HepG2 (cell line): ENCODE measurements at regions not wholly inside any gene's neighbourhood (a gene's known extent, or its start where the extent isn't known, plus 50 kb on each side); places are given as distances from the start of the nearest gene placed in this dataset.

Experiments used
- ATAC-seq: fragments of 200-7000 bp; cut with Tn5 transposase; 3 replicates; pipeline ENCODE4 v1.9.1; 2020; ENCODE audit warnings: mild to moderate bottlenecking, moderate library complexity
- BruUV-seq: library from RNA; stranded (reverse); fragments of 400-500 nt; replicated peaks from 2 replicates; lab custom pipeline; 2021; lab: Mats Ljungman, UMichigan
- CTCF ChIA-PET: fragments of 300-600 bp; formaldehyde crosslinking; extraction: SDS; loops from one replicate; lab custom pipeline; 2021; ENCODE audit warnings: low total read pairs, inconsistent platforms, low intra/inter-chr PET ratio; lab: Yijun Ruan, JAX
- POLR2A ChIA-PET: fragments of 350-600 bp; sonication (Branson Sonifier 250); formaldehyde crosslinking; loops from one replicate; lab custom pipeline; 2020; ENCODE audit warnings: antibody characterized with exemption, inconsistent platforms; lab: Yijun Ruan, JAX
- DNase-seq: peaks from one replicate; pipeline ENCODE4 v3.0.0-alpha.2; 2015; ENCODE audit warnings: low spot score
- FAIRE-seq: peaks from 3 replicates; lab custom pipeline; 2011; peaks lifted over from hg19 to GRCh38; lab: Jason Lieb, UNC
- H2AFZ ChIP-seq: one replicate; pipeline ENCODE4 v1.6.1; 2011; ENCODE audit warnings: low read length, inconsistent platforms
- H3K27ac ChIP-seq: fragments of 300-600 bp; 3 replicates; pipeline ENCODE4 v1.8.0; 2011; ENCODE audit warnings: mixed run types, mild to moderate bottlenecking, mixed read lengths, low read length, inconsistent platforms; ENCODE audit not compliant: insufficient read depth; ENCODE audit errors: extremely low read length
- H3K27me3 ChIP-seq, 2 experiments: fragments of 200-600 bp in 1 of 2; 2 replicates in 1 of 2; 3 replicates in 1 of 2; pipeline versions ENCODE4 v1.6.0 to v1.8.0; 2011; ENCODE audit warnings: low read length in 2 of 2, mild to moderate bottlenecking in 2 of 2, moderate library complexity in 2 of 2, inconsistent platforms in 1 of 2; ENCODE audit not compliant: insufficient read depth in 2 of 2, control insufficient read depth in 1 of 2
- H3K36me3 ChIP-seq, 2 experiments: fragments of 200-600 bp in 1 of 2; replicated peaks in 1 of 2; 2 replicates in 1 of 2; 3 replicates in 1 of 2; pipeline versions ENCODE4 v1.5.1 to v1.8.0; 2011; ENCODE audit warnings: low read length in 2 of 2, inconsistent platforms in 1 of 2; ENCODE audit not compliant: insufficient read depth in 2 of 2, control insufficient read depth in 1 of 2
- H3K4me1 ChIP-seq: 2 replicates; pipeline ENCODE4 v1.5.1; 2012; ENCODE audit warnings: low read length, inconsistent platforms; ENCODE audit not compliant: insufficient read depth
- H3K4me2 ChIP-seq: 2 replicates; pipeline ENCODE4 v1.6.0; 2011; ENCODE audit warnings: low read depth, low read length, inconsistent platforms
- H3K4me3 ChIP-seq, 3 experiments: fragments of 200-600 bp in 1 of 3; sonication (generic), shearing (Covaris generic) in 1 of 3; replicated peaks in 1 of 3; 2 replicates each; pipeline ENCODE4 v1.5.1; 2011 to 2016; ENCODE audit warnings: low read length in 3 of 3, inconsistent platforms in 2 of 3, low read depth in 2 of 3, mild to moderate bottlenecking in 2 of 3, control low read depth in 1 of 3, mixed read lengths in 1 of 3; ENCODE audit not compliant: insufficient read depth in 1 of 3
- H3K79me2 ChIP-seq: one replicate; pipeline ENCODE4 v1.6.1; 2011; ENCODE audit warnings: low read length, inconsistent platforms; ENCODE audit not compliant: insufficient read depth
- H3K9ac ChIP-seq: 2 replicates; pipeline ENCODE4 v1.6.0; 2011; ENCODE audit warnings: mild to moderate bottlenecking, low read depth, low read length, inconsistent platforms; ENCODE audit not compliant: insufficient read depth
- H3K9me3 ChIP-seq: 2 replicates; pipeline ENCODE4 v1.5.1; 2012; ENCODE audit warnings: mild to moderate bottlenecking, low read length
- H4K20me1 ChIP-seq: 2 replicates; pipeline ENCODE4 v1.6.0; 2011; ENCODE audit warnings: inconsistent platforms, mild to moderate bottlenecking, low read length, moderate library complexity; ENCODE audit not compliant: insufficient read depth
- BORCS8-MEF2B ChIP-seq: sonication (generic); formaldehyde crosslinking; IDR thresholded peaks from 2 replicates; pipeline ENCODE4 v1.8.0; 2022; ENCODE audit warnings: mild to moderate bottlenecking, missing genetic modification reagents
- CREB1 ChIP-seq, 2 experiments: fragments of 450-650 bp in 1 of 2; IDR thresholded peaks; 2 replicates each; pipeline ENCODE4 v1.6.1; 2016 to 2017; ENCODE audit warnings: control low read depth in 1 of 2, mild to moderate bottlenecking in 1 of 2, missing compliant biosample characterization in 1 of 2, missing genetic modification characterization in 1 of 2
- GABPB1 ChIP-seq: IDR thresholded peaks from 2 replicates; pipeline ENCODE4 v1.6.1; 2016; ENCODE audit warnings: mild to moderate bottlenecking, missing genetic modification reagents, moderate library complexity, missing compliant biosample characterization
- MED13 ChIP-seq: sonication (generic); formaldehyde crosslinking; IDR thresholded peaks from 2 replicates; pipeline ENCODE4 v1.5.0; 2020; ENCODE audit warnings: missing genetic modification reagents
- TBL1XR1 ChIP-seq: fragments of 150-350 bp; IDR thresholded peaks from 2 replicates; pipeline ENCODE4 v1.6.1; 2014; ENCODE audit warnings: borderline replicate concordance, low read length; ENCODE audit not compliant: partially characterized antibody
- ZNF607 ChIP-seq: sonication (generic); formaldehyde crosslinking; IDR thresholded peaks from 2 replicates; pipeline ENCODE4 v1.5.1; 2020; ENCODE audit warnings: missing genetic modification reagents, mild to moderate bottlenecking, borderline replicate concordance
- whole genome bisulfite sequencing: methylation state at CpG from one replicate; pipeline ENCODE4 v1.1.6; 2017; ENCODE audit warnings: low lambda C conversion rate; 5-methylcytosine and 5-hydroxymethylcytosine counted together
- in situ Hi-C: cut with HindIII; loops from 2 replicates; pipeline ENCODE4 v1.10.0; 2017; ENCODE audit warnings: low pct_unique_long_range_greater_than_20kb; ENCODE audit not compliant: extremely low pct_ligation_motif_present
- intact Hi-C: fragments of 100-400 bp; cut with micrococcal nuclease; formaldehyde crosslinking; loops from one replicate; pipeline ENCODE4 v1.10.0; 2022; ENCODE audit not compliant: unreplicated experiment
- TF ChIP-seq, protein P1 (sequence below): sonication (generic); formaldehyde crosslinking; conservative IDR thresholded peaks from 2 replicates; pipeline ENCODE4 v1.4.0; 2020; ENCODE audit warnings: missing genetic modification reagents
- TF ChIP-seq, protein P2 (sequence below): sonication (generic); formaldehyde crosslinking; IDR thresholded peaks from 2 replicates; pipeline ENCODE4 v1.5.0; 2020; ENCODE audit warnings: mild to moderate bottlenecking, missing genetic modification reagents

DNA sequence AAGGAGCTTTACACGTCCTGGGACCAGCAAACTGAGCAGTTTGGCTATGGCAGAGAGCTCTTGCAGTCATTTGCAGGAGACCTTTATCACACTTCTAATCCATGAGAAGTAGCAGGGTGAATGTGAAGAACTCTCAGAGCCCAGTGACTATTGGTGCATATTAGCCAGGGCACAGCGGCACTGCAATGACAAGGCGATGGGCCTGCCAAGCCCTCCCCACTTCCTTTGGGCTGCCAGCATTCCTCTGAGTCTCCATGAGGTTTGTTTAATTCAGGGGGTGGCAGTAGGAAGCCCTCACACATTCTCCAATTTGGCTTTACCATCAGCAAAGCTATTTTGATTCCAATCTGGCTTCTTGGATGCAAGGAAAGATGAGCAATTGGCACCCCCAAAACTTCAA, 79.2 kb upstream of the TSPAN7 start:
- intact Hi-C loops: no loop called here
- 0% methylated on average over 2 of the region's 3 CpGs for WGBS
- no peak for FAIRE-seq

More for the DNA sequence above, 79.2 kb upstream of the TSPAN7 start:
- Histone ChIP-seq H2AFZ (no peak overlapping the region), H3K79me2 (no peaks in the 10 kb centered on the region), H4K20me1 (no peaks in the 10 kb centered on the region), H3K9me3 (no peaks in the 10 kb centered on the region), H3K4me2 (no peak overlapping the region), H3K9ac (no peak overlapping the region), H3K4me1 (no peaks in the 10 kb centered on the region), H3K27me3 (no peaks in the 10 kb centered on the region), H3K4me3 (no peak overlapping the region), H3K27ac (no peak overlapping the region), H3K36me3 (no peaks in the 10 kb centered on the region)
- ChIA-PET POLR2A (no interaction called here), CTCF (no interaction called here)
- DNase-seq: no peak
- no peak for ATAC-seq
- in situ Hi-C loops: no loop called here
- BruUV-seq: no TSS peak
- TF ChIP-seq GABPB1 (CRISPR knock-in tag) (no peak), MED13 (CRISPR knock-in tag) (no peak), ZNF607 (no peak), CREB1 (IDR thresholded peaks at IDR 0.05) (no peak), CREB1 (CRISPR knock-in tag; IDR thresholded peaks at IDR 0.05) (no peak), TBL1XR1 (no peak), BORCS8-MEF2B (no peak)
- TF ChIP-seq, protein P1, sequence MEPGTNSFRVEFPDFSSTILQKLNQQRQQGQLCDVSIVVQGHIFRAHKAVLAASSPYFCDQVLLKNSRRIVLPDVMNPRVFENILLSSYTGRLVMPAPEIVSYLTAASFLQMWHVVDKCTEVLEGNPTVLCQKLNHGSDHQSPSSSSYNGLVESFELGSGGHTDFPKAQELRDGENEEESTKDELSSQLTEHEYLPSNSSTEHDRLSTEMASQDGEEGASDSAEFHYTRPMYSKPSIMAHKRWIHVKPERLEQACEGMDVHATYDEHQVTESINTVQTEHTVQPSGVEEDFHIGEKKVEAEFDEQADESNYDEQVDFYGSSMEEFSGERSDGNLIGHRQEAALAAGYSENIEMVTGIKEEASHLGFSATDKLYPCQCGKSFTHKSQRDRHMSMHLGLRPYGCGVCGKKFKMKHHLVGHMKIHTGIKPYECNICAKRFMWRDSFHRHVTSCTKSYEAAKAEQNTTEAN (CRISPR knock-in tag): no peak
- TF ChIP-seq, protein P2, sequence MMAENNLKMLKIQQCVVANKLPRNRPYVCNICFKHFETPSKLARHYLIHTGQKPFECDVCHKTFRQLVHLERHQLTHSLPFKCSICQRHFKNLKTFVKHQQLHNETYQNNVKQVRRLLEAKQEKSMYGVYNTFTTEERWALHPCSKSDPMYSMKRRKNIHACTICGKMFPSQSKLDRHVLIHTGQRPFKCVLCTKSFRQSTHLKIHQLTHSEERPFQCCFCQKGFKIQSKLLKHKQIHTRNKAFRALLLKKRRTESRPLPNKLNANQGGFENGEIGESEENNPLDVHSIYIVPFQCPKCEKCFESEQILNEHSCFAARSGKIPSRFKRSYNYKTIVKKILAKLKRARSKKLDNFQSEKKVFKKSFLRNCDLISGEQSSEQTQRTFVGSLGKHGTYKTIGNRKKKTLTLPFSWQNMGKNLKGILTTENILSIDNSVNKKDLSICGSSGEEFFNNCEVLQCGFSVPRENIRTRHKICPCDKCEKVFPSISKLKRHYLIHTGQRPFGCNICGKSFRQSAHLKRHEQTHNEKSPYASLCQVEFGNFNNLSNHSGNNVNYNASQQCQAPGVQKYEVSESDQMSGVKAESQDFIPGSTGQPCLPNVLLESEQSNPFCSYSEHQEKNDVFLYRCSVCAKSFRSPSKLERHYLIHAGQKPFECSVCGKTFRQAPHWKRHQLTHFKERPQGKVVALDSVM (CRISPR knock-in tag): no peak
